GM12875 (cell line): ENCODE measurements at regions not wholly inside any gene's neighbourhood (a gene's known extent, or its start where the extent isn't known, plus 50 kb on each side); places are given as distances from the start of the nearest gene placed in this dataset.

ENCODE experiments used
- H3K4me3 ChIP-seq: one replicate; pipeline ENCODE4 v1.5.1; 2011; ENCODE audit warnings: low read depth, low read length, control low read depth
- TF ChIP-seq, protein P1 (sequence below): IDR thresholded peaks from 2 replicates; pipeline ENCODE4 v1.5.1; 2011; ENCODE audit warnings: low read depth, mild to moderate bottlenecking, control low read depth, inconsistent platforms, low read length, moderate library complexity, borderline replicate concordance; ENCODE audit not compliant: insufficient read depth

DNA sequence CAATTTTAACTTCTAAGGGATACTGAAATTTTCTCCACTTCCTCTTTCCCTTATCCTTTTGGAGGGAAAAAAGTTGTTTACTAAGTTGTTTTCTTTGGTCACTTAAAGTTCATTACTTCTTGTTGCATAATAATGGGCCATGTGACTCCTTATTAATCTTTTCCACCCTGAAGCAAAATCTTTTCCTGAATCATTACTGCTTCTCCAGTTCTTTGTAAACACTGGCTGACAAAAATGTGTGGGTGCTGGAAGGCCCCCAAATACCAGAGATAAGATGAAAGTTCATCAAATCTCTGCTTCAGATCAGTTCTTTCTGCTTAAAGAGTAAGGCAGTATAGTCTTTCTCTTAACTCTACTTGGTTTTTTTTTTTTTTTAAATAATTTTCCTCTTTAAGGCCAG is 108.9 kb upstream of the NHS start:
- H3K4me3 ChIP-seq: no peak overlapping the region
- TF ChIP-seq, protein P1, sequence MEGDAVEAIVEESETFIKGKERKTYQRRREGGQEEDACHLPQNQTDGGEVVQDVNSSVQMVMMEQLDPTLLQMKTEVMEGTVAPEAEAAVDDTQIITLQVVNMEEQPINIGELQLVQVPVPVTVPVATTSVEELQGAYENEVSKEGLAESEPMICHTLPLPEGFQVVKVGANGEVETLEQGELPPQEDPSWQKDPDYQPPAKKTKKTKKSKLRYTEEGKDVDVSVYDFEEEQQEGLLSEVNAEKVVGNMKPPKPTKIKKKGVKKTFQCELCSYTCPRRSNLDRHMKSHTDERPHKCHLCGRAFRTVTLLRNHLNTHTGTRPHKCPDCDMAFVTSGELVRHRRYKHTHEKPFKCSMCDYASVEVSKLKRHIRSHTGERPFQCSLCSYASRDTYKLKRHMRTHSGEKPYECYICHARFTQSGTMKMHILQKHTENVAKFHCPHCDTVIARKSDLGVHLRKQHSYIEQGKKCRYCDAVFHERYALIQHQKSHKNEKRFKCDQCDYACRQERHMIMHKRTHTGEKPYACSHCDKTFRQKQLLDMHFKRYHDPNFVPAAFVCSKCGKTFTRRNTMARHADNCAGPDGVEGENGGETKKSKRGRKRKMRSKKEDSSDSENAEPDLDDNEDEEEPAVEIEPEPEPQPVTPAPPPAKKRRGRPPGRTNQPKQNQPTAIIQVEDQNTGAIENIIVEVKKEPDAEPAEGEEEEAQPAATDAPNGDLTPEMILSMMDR: no peak

GRCh38 chrX:17278961-17279360 is 96.0 kb upstream of the NHS start:
- TF ChIP-seq, protein P1: no peak
- H3K4me3 ChIP-seq: no peak overlapping the region

- H3K4me3 ChIP-seq: no peak overlapping the region
- TF ChIP-seq, protein P1: no peak
These were observed 89.0 kb upstream of the NHS start for GRCh38 chrX:17285983-17286382.

DNA sequence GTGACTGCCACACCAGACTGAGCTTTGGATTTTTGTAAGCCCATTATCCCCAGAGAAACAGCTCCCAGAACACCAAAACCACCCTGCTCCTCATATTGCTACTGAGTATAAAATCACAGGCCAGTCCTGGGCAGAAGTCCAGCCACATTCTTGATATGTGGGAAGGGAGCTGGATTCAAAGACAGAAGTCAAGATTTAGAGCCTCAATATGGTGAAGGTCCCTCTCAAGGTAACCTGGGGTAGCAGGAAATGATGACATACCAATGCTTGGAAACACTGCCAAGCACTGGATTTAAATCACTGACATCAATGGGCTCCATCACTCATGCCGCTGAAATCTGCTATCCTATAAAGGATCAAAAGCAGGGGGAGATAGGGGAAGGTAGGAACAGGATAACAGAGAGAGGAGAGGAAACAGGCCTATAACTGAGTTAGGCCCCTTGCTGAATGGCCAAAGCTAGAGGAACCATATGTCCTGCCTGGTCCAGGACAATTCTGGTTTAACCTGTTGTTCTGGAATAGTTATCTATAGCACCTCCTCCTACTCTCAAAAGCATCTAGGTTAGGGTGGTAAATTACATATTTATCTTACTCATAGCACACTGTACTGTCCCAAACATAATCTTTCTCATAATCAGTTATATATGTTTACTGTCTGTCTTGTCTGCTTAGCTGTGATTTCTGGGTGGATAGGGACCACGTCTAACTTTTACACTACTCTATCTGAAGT is 83.7 kb upstream of the NHS start:
- no peak overlapping the region for H3K4me3 ChIP-seq
- TF ChIP-seq, protein P1: no peak

- no peak overlapping the region for H3K4me3 ChIP-seq
- TF ChIP-seq, protein P1: no peak
These were observed 82.9 kb upstream of the NHS start for GRCh38 chrX:17292111-17292527.

DNA sequence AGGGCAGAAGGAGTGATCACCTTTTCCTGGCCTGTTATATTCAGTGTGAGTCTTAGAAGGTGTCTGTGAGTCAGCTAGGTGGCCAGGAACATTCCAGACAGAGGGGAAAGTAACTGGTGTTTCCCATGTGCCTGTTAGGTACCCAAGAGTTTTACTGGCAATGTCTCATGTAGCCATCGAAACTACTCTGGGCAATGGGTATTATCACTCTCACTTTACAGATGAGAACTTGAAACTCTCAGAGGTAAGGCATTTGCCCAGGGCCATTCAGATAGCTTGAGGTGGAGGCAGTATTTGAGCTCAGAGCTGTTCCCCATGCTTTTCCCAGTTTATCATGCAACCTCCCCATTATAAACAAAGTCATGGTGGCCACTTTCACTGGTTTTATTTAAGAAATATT is 80.4 kb upstream of the NHS start:
- no peak overlapping the region for H3K4me3 ChIP-seq
- TF ChIP-seq, protein P1: no peak

GRCh38 chrX:17295791-17296190 is 79.2 kb upstream of the NHS start:
- H3K4me3 ChIP-seq: no peak overlapping the region
- TF ChIP-seq, protein P1: no peak
